ENCODE measurements at regions not wholly inside any gene's neighbourhood (a gene's known extent, or its start where the extent isn't known, plus 50 kb on each side); places are given as distances from the start of the nearest gene placed in this dataset.

- Histone ChIP-seq H3K36me3 (ENCODE audit: control insufficient read depth in 2 of 4, insufficient read depth in 4 of 4, low read length in 3 of 4) (no peaks in the 10 kb centered on the region), H3K27me3 (replicated peaks in 1 of 4; ENCODE audit: control insufficient read depth in 3 of 4, extremely low read depth in 1 of 4, insufficient read depth in 3 of 4, low read length in 3 of 4) (no peaks in the 10 kb centered on the region), H2BK5ac (ENCODE audit: low read depth, low read length) (no peak overlapping the region), H2AK5ac (ENCODE audit: low read depth, low read length) (no peak overlapping the region), H3K79me1 (ENCODE audit: low read depth, low read length) (no peaks in the 10 kb centered on the region), H3K9me3 (ENCODE audit: insufficient read depth in 2 of 2, low read depth in 1 of 2, low read length in 1 of 2) (no peaks in the 10 kb centered on the region), H2BK12ac (ENCODE audit: low read depth, low read length) (no peak overlapping the region), H2BK120ac (replicated peaks; ENCODE audit: low read depth, low read length) (no peak overlapping the region), H3K18ac (ENCODE audit: extremely low read depth, low read length) (no peak overlapping the region), H3K4me2 (ENCODE audit: insufficient read depth in 1 of 2, low read depth in 2 of 2, low read length in 2 of 2) (no peak overlapping the region), H3K56ac (replicated peaks; ENCODE audit: insufficient read length, low read depth, low read length) (no peak overlapping the region), H4K5ac (ENCODE audit: insufficient read length, low read depth, low read length) (no peak overlapping the region), H2AFZ (ENCODE audit: low read length) (no peak overlapping the region), H4K20me1 (replicated peaks in 1 of 2; ENCODE audit: control insufficient read depth in 1 of 2, insufficient read depth in 2 of 2, low read length in 2 of 2) (no peaks in the 10 kb centered on the region), H3K4ac (replicated peaks; ENCODE audit: insufficient read length, low read depth, low read length) (no peak overlapping the region), H3K4me3 (ENCODE audit: extremely low read depth in 1 of 4, insufficient read depth in 2 of 4, low read depth in 3 of 4, low read length in 4 of 4) (no peak overlapping the region), H3K4me1 (replicated peaks in 1 of 4; ENCODE audit: control insufficient read depth in 3 of 4, insufficient read depth in 4 of 4, low read length in 3 of 4) (peaks cover 0 to 8% (median 5%) of the 10 kb centered on the region in 4 experiments; a peak in 2 of 7 replicates), H2BK15ac (ENCODE audit: low read length) (no peak overlapping the region), H3K79me2 (ENCODE audit: control insufficient read depth in 1 of 2, insufficient read depth in 2 of 2, low read length in 2 of 2) (no peaks in the 10 kb centered on the region), H3K23me2 (ENCODE audit: low read depth, low read length) (no peaks in the 10 kb centered on the region), H3K9ac (replicated peaks in 1 of 4; ENCODE audit: extremely low read depth in 1 of 4, low read depth in 3 of 4, low read length in 3 of 4) (no peak overlapping the region), H4K91ac (replicated peaks; ENCODE audit: insufficient read length, low read length) (no peak overlapping the region), H3K14ac (ENCODE audit: insufficient read length) (no peak overlapping the region), H4K8ac (ENCODE audit: extremely low read depth, insufficient read depth, low read length) (no peak overlapping the region), H3K27ac (ENCODE audit: low read depth, low read length) (no peak overlapping the region), H3K23ac (ENCODE audit: insufficient read length) (no peak overlapping the region), H2BK20ac (ENCODE audit: low read length) (no peak overlapping the region)
- no peak for DNase-seq (ENCODE audit: low read depth in 1 of 2, low spot score in 2 of 2)
- POLR2A ChIA-PET (ENCODE audit: partially characterized antibody) = interaction anchor here (0.5 kb wide), 1 partner anchor 92 kb away, joined by 3 read pairs; no protein-coding TSS in a partner anchor
- CTCF ChIA-PET (ENCODE audit: partially characterized antibody) = no interaction called here
- FAIRE-seq = no peak
- 0% methylated on average over 1 of the region's 1 CpG; no CpG with 5 or more reads in 1 of the 2 experiments for WGBS, 2 experiments (ENCODE audit: extremely low coverage in 1 of 2, insufficient coverage in 1 of 2, insufficient read length in 1 of 2, insufficient replicate concordance in 2 of 2, low coverage in 1 of 2, low lambda C conversion rate in 2 of 2, missing lambda C conversion rate in 1 of 2)
- no peak for TF ChIP-seq BACH1 (IDR thresholded peaks at IDR 0.05; ENCODE audit: low read length)
- no peak for TF ChIP-seq RNF2 (IDR thresholded peaks at IDR 0.05; ENCODE audit: borderline replicate concordance, low read depth, low read length, missing control alignments, poor library complexity, severe bottlenecking)
- TF ChIP-seq KDM1A (IDR thresholded peaks at IDR 0.05; ENCODE audit: borderline replicate concordance, low read length) = no peak
- TF ChIP-seq HDAC6 (IDR thresholded peaks at IDR 0.05; ENCODE audit: low read depth, low read length) = no peak
Observed at GRCh38 chr13:110024645-110024980, 238.2 kb upstream of the IRS2 start.

All from H1 (cell line).